Gastroesophageal sphincter (tissue), 4 donors: ENCODE measurements at regions not wholly inside any gene's neighbourhood (a gene's known extent, or its start where the extent isn't known, plus 50 kb on each side); places are given as distances from the start of the nearest gene placed in this dataset.

Source experiments
- ATAC-seq: fragments of 150-250 bp; one replicate; pipeline ENCODE4 v1.9.1; 2016; ENCODE audit warnings: mild to moderate bottlenecking, moderate library complexity
- H3K27ac ChIP-seq, 4 donors: fragments of 200-600 bp; sonication (generic) in 3 of 4; 1 replicate in 3 of 4; 2 replicates in 1 of 4; pipeline ENCODE4 v1.5.1; 2016 to 2019
- H3K27me3 ChIP-seq: fragments of 200-600 bp; sonication (generic); one replicate; pipeline ENCODE4 v1.5.1; 2019
- H3K36me3 ChIP-seq, 2 donors: fragments of 200-600 bp; sonication (generic); one replicate each; pipeline ENCODE4 v1.5.1; 2019; ENCODE audit warnings: control low read depth in 1 of 2
- H3K4me1 ChIP-seq, 3 donors: fragments of 200-600 bp; sonication (generic); 1 replicate in 2 of 3; 2 replicates in 1 of 3; pipeline ENCODE4 v1.5.1; 2016 to 2019; ENCODE audit warnings: control low read depth in 2 of 3
- H3K4me3 ChIP-seq, 2 donors: fragments of 200-600 bp; sonication (generic); one replicate each; pipeline ENCODE4 v1.5.1; 2019; ENCODE audit warnings: mild to moderate bottlenecking in 1 of 2, moderate library complexity in 1 of 2
- H3K9me3 ChIP-seq, 3 donors: fragments of 200-600 bp; sonication (generic); one replicate each; pipeline ENCODE4 v1.5.1; 2017 to 2019; ENCODE audit warnings: control low read depth in 2 of 3
- EP300 ChIP-seq: sonication (generic); formaldehyde crosslinking; IDR thresholded peaks from one replicate; pipeline ENCODE4 v1.6.1; 2017; ENCODE audit warnings: antibody characterized with exemption, mild to moderate bottlenecking
- POLR2A ChIP-seq, 2 donors: fragments of 450-650 bp; IDR thresholded peaks; one replicate each; pipeline ENCODE4 v1.6.1; 2017; ENCODE audit warnings: antibody characterized with exemption in 2 of 2, mild to moderate bottlenecking in 2 of 2, moderate library complexity in 1 of 2
- POLR2AphosphoS5 ChIP-seq: sonication (generic); formaldehyde crosslinking; IDR thresholded peaks from one replicate; pipeline ENCODE4 v1.6.1; 2017; ENCODE audit warnings: antibody characterized with exemption
- WGBS, 2 donors: methylation state at CpG; one replicate each; pipeline ENCODE4 v1.1.5; 2018; ENCODE audit warnings: low coverage in 1 of 2; 5-methylcytosine and 5-hydroxymethylcytosine counted together
- TF ChIP-seq, protein P1 (sequence below), 4 experiments: fragments of 200-600 bp in 2 of 4; fragments of 450-650 bp in 2 of 4; sonication (generic) in 1 of 4; IDR thresholded peaks; one replicate each; pipeline ENCODE4 v1.5.1; 2017 to 2019; ENCODE audit warnings: antibody characterized with exemption in 4 of 4, mild to moderate bottlenecking in 2 of 4, moderate library complexity in 2 of 4

DNA sequence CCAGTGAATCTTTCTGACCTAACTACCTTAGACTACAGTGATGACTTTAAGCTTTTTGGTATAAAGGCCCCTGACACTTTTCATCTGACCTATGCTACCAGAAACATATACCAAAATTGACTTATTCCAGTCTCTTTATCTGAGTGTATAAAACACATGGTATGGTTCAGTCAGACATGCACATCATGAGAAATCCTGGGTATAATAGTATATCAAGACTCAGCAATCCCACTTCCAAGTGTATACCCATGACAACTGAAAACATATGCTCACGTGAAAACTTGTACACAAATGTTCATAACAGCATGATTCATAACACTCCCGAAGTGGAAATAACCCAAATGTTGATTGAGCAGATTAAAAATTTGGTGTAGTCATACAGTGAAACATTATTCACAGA, 70.0 kb upstream of the RPRM start:
- Histone ChIP-seq H3K4me1 (peaks cover 0 to 4% (median 0%) of the 10 kb centered on the region in 3 donors), H3K27ac (no peak overlapping the region), H3K36me3 (no peaks in the 10 kb centered on the region), H3K27me3 (no peaks in the 10 kb centered on the region), H3K4me3 (no peak overlapping the region), H3K9me3 (no peaks in the 10 kb centered on the region)
- TF ChIP-seq, protein P1, sequence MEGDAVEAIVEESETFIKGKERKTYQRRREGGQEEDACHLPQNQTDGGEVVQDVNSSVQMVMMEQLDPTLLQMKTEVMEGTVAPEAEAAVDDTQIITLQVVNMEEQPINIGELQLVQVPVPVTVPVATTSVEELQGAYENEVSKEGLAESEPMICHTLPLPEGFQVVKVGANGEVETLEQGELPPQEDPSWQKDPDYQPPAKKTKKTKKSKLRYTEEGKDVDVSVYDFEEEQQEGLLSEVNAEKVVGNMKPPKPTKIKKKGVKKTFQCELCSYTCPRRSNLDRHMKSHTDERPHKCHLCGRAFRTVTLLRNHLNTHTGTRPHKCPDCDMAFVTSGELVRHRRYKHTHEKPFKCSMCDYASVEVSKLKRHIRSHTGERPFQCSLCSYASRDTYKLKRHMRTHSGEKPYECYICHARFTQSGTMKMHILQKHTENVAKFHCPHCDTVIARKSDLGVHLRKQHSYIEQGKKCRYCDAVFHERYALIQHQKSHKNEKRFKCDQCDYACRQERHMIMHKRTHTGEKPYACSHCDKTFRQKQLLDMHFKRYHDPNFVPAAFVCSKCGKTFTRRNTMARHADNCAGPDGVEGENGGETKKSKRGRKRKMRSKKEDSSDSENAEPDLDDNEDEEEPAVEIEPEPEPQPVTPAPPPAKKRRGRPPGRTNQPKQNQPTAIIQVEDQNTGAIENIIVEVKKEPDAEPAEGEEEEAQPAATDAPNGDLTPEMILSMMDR (IDR thresholded peaks at IDR 0.05): no peak
- TF ChIP-seq POLR2A (IDR thresholded peaks at IDR 0.05) (no peak), POLR2AphosphoS5 (no peak), EP300 (no peak)
- no peak for ATAC-seq
- WGBS, 2 donors: 62 to 64% methylated on average over 2 of the region's 2 CpGs

GRCh38 chr2:153551698-153552097, 73.1 kb upstream of the RPRM start:
- Histone ChIP-seq H3K36me3 (no peaks in the 10 kb centered on the region), H3K27me3 (no peaks in the 10 kb centered on the region), H3K4me3 (no peak overlapping the region), H3K27ac (no peak overlapping the region), H3K9me3 (no peaks in the 10 kb centered on the region), H3K4me1 (no peaks in the 10 kb centered on the region)
- WGBS, 2 donors: 50 to 82% methylated on average over 1 of the region's 1 CpG
- TF ChIP-seq POLR2A (IDR thresholded peaks at IDR 0.05): no peak
- no peak for ATAC-seq

DNA sequence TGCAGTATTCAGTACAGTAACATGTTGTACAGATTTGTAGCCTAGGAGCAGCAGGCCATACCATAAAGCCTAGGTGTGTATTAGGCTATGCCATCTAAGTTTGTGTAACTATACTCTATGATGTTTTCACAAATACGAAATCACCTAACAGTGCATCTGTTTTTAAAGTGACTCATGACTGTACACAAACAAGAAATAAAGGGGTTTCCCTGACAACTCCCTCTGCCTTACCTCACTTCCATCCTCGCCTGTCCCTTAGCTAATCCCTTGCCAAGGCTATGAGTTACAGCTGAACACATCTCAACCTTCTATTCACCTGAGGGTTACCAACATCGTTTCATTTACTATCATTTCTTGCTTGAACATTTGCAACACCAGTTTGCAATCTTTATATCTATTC, 78.6 kb upstream of the RPRM start:
- TF ChIP-seq POLR2AphosphoS5 (no peak), EP300 (no peak), POLR2A (IDR thresholded peaks at IDR 0.05) (no peak)
- TF ChIP-seq, protein P1 (IDR thresholded peaks at IDR 0.05): no peak
- no peak for ATAC-seq

GRCh38 chr2:153557714-153558113, 79.2 kb upstream of the RPRM start:
- WGBS, 2 donors: 25 to 63% methylated on average over 2 of the region's 2 CpGs
- TF ChIP-seq POLR2AphosphoS5 (no peak), EP300 (no peak), POLR2A (IDR thresholded peaks at IDR 0.05) (no peak)
- no peaks in the 10 kb centered on the region for H3K36me3 ChIP-seq

More for the DNA sequence above, 78.6 kb upstream of the RPRM start:
- WGBS, 2 donors: 75% methylated on average over 3 of the region's 3 CpGs
- Histone ChIP-seq H3K27me3 (no peaks in the 10 kb centered on the region), H3K4me1 (no peaks in the 10 kb centered on the region), H3K36me3 (no peaks in the 10 kb centered on the region), H3K4me3 (no peak overlapping the region), H3K9me3 (no peaks in the 10 kb centered on the region), H3K27ac (no peak overlapping the region)

DNA sequence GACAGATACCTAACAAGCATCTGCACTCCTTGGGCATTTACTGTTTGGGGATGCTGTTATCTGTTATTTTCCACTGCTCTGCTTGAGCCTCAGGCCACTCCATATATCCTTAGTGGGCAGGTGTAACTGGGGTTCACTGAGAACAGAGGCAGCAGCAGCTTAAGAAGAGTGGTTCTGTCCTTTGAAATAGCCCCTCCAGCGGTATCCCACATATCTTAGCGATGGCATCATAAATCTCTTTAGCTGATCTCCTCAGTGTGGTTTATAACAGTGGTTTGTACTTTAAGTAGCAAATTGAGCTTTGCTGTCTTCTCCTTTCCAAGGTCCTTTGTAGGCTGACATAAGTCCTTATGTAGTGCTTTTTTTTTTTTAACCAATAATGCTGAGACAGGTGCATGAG, 79.7 kb upstream of the RPRM start:
- no peak overlapping the region for H3K27ac ChIP-seq
- H3K36me3 ChIP-seq: no peaks in the 10 kb centered on the region
- H3K4me3 ChIP-seq: no peak overlapping the region
- H3K4me1 ChIP-seq: no peaks in the 10 kb centered on the region
- H3K27me3 ChIP-seq: no peaks in the 10 kb centered on the region
- H3K9me3 ChIP-seq: no peaks in the 10 kb centered on the region
- no peak for ATAC-seq
- TF ChIP-seq, protein P1 (IDR thresholded peaks at IDR 0.05): no peak
- TF ChIP-seq EP300 (no peak), POLR2A (IDR thresholded peaks at IDR 0.05) (no peak), POLR2AphosphoS5 (no peak)
- whole genome bisulfite sequencing, 2 donors: 79 to 100% methylated on average over 1 to 2 of the region's 2 CpGs

More at GRCh38 chr2:153557714-153558113, 79.2 kb upstream of the RPRM start:
- Histone ChIP-seq H3K9me3 (no peaks in the 10 kb centered on the region), H3K4me3 (no peak overlapping the region), H3K27me3 (no peaks in the 10 kb centered on the region), H3K4me1 (no peaks in the 10 kb centered on the region), H3K27ac (no peak overlapping the region)
- no peak for ATAC-seq

DNA sequence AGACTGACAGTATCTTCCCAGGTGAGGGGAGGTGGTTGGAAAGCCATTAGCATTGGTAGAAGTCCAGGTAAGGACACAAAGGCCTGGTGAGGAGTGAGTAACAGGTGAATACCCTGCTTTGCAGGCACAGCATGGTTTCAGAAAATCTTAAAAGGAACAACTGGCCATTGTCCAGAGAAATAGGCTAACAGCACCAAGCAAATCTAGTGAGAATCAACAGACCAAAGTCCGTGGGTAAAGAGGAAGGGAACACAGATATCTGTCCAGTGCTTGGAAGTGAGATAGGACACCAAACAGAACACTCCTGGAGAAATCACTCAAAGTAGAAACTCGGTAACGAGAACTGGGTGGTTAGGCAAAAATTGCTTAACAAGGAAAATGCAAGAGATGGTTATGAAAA, 88.8 kb upstream of the RPRM start:
- no peaks in the 10 kb centered on the region for H3K9me3 ChIP-seq
- no peaks in the 10 kb centered on the region for H3K36me3 ChIP-seq
- no peaks in the 10 kb centered on the region for H3K27me3 ChIP-seq
- TF ChIP-seq, protein P1 (IDR thresholded peaks at IDR 0.05): no peak
- no peak for TF ChIP-seq POLR2A (IDR thresholded peaks at IDR 0.05)
- no peak for TF ChIP-seq POLR2AphosphoS5
- no peak for TF ChIP-seq EP300
- no peak overlapping the region for H3K4me3 ChIP-seq
- no peaks in the 10 kb centered on the region for H3K4me1 ChIP-seq
- 49 to 75% methylated on average over 2 to 3 of the region's 3 CpGs for WGBS, 2 donors
- no peak overlapping the region for H3K27ac ChIP-seq
- no peak for ATAC-seq
